ENCODE measurements at regions not wholly inside any gene's neighbourhood (a gene's known extent, or its start where the extent isn't known, plus 50 kb on each side); places are given as distances from the start of the nearest gene placed in this dataset.

DNA sequence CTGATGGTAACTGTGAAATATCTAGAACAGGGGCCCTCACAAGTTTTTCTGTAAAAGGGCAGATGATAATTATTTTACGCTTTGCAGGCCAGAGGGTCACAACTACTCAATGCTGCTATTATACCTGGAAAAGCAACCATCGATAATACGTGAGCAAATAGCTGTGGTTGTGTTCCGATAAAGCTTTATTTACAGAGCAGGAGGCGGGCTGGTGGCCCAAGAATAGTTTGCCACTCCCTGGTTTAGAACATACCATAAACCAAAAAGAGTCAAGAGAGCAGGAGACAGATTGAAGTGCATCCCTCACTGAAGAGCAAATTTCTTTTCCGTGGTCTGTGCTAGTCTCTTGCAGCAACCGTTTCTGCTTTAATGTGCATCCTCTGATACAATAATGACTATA is 77.9 kb upstream of the DYNLRB2 start:
- Histone ChIP-seq H3K27ac (replicated peaks; ENCODE audit: low read length) (no peak overlapping the region), H3K36me3 (replicated peaks in 1 of 2; ENCODE audit: control insufficient read depth in 2 of 2, insufficient read depth in 2 of 2, low read length in 2 of 2) (no peaks in the 10 kb centered on the region), H3K23ac (ENCODE audit: low read depth, low read length, poor library complexity) (no peak overlapping the region), H2BK15ac (ENCODE audit: low read length) (no peak overlapping the region), H3K4me2 (ENCODE audit: insufficient read depth, low read length, poor library complexity, severe bottlenecking) (no peak overlapping the region), H2BK120ac (ENCODE audit: low read depth, low read length) (no peak overlapping the region), H3K4me3 (ENCODE audit: low read length in 2 of 2) (no peak overlapping the region), H2AK5ac (ENCODE audit: low read depth, low read length) (no peak overlapping the region), H3K9ac (ENCODE audit: low read depth, low read length, poor library complexity) (no peak overlapping the region), H3K27me3 (ENCODE audit: control insufficient read depth in 3 of 3, insufficient read depth in 3 of 3, low read depth in 1 of 3, low read length in 3 of 3) (peaks cover 0 to 3% (median 0%) of the 10 kb centered on the region in 3 experiments), H3K9me3 (replicated peaks in 1 of 2; ENCODE audit: control insufficient read depth in 2 of 2, insufficient read depth in 1 of 2, low read depth in 1 of 2, low read length in 2 of 2) (no peaks in the 10 kb centered on the region), H2BK5ac (ENCODE audit: low read length) (no peak overlapping the region), H3K14ac (ENCODE audit: low read length) (no peak overlapping the region), H3K18ac (ENCODE audit: low read length) (no peak overlapping the region), H2BK12ac (ENCODE audit: low read length) (no peak overlapping the region), H3K4ac (ENCODE audit: low read length) (no peak overlapping the region), H3K79me1 (ENCODE audit: low read depth, low read length) (no peaks in the 10 kb centered on the region), H3K4me1 (ENCODE audit: control insufficient read depth in 2 of 2, insufficient read depth in 1 of 2, low read depth in 1 of 2, low read length in 2 of 2) (peaks cover 0 to 4% of the 10 kb centered on the region in 2 donors), H4K8ac (ENCODE audit: low read depth, low read length) (no peak overlapping the region), H2AFZ (ENCODE audit: low read length) (no peak overlapping the region), H4K91ac (ENCODE audit: low read depth, low read length, poor library complexity) (no peak overlapping the region)
- no CpG with 5 or more reads among the region's 7 CpGs for WGBS, 2 donors (ENCODE audit: extremely low coverage in 2 of 2, insufficient read length in 2 of 2, insufficient replicate concordance in 1 of 2)
- DNase-seq (ENCODE audit: low spot score): no peak

DNA sequence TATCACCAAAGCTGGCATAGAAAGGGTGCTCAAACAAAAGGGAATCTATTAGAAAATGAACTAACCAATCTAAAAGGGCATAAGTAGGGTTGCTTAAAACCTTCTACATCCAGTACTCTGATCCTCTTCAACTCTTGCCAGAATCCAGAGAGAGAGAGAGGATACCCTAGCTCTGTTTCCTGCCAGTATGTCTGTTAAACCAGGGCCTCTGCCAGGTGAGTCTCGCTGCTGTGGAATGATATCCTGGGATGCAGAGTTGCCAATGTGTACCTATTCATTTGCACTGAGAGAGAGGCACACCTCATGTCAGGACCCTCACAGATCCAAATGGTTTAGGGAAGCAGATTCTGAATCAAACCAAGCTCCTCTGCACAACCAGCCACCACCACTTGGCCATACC is 79.8 kb upstream of the DYNLRB2 start:
- Histone ChIP-seq H3K79me1 (ENCODE audit: low read depth, low read length) (no peaks in the 10 kb centered on the region), H4K91ac (ENCODE audit: low read depth, low read length, poor library complexity) (no peak overlapping the region), H2BK5ac (ENCODE audit: low read length) (no peak overlapping the region), H3K36me3 (replicated peaks in 1 of 2; ENCODE audit: control insufficient read depth in 2 of 2, insufficient read depth in 2 of 2, low read length in 2 of 2) (no peaks in the 10 kb centered on the region), H3K18ac (ENCODE audit: low read length) (no peak overlapping the region), H3K4ac (ENCODE audit: low read length) (no peak overlapping the region), H3K4me3 (ENCODE audit: low read length in 2 of 2) (no peak overlapping the region), H3K27ac (replicated peaks; ENCODE audit: low read length) (no peak overlapping the region), H3K14ac (ENCODE audit: low read length) (no peak overlapping the region), H3K23ac (ENCODE audit: low read depth, low read length, poor library complexity) (no peak overlapping the region), H2AFZ (ENCODE audit: low read length) (no peak overlapping the region), H3K4me1 (ENCODE audit: control insufficient read depth in 2 of 2, insufficient read depth in 1 of 2, low read depth in 1 of 2, low read length in 2 of 2) (peaks cover 0 to 2% of the 10 kb centered on the region in 2 donors), H2BK15ac (ENCODE audit: low read length) (no peak overlapping the region), H4K8ac (ENCODE audit: low read depth, low read length) (no peak overlapping the region), H3K4me2 (ENCODE audit: insufficient read depth, low read length, poor library complexity, severe bottlenecking) (no peak overlapping the region), H2BK120ac (ENCODE audit: low read depth, low read length) (no peak overlapping the region), H2BK12ac (ENCODE audit: low read length) (no peak overlapping the region), H3K27me3 (ENCODE audit: control insufficient read depth in 3 of 3, insufficient read depth in 3 of 3, low read depth in 1 of 3, low read length in 3 of 3) (peaks cover 0 to 3% (median 0%) of the 10 kb centered on the region in 3 experiments), H3K9me3 (replicated peaks in 1 of 2; ENCODE audit: control insufficient read depth in 2 of 2, insufficient read depth in 1 of 2, low read depth in 1 of 2, low read length in 2 of 2) (no peaks in the 10 kb centered on the region), H3K9ac (ENCODE audit: low read depth, low read length, poor library complexity) (no peak overlapping the region), H2AK5ac (ENCODE audit: low read depth, low read length) (no peak overlapping the region)
- no CpG with 5 or more reads among the region's 1 CpG for WGBS, 2 donors (ENCODE audit: extremely low coverage in 2 of 2, insufficient read length in 2 of 2, insufficient replicate concordance in 1 of 2)
- DNase-seq (ENCODE audit: low spot score): no peak

GRCh38 chr16:80459966-80460365 is 80.8 kb upstream of the DYNLRB2 start:
- H3K14ac ChIP-seq (ENCODE audit: low read length): no peak overlapping the region
- H2AK5ac ChIP-seq (ENCODE audit: low read depth, low read length): no peak overlapping the region
- no peak overlapping the region for H2BK12ac ChIP-seq (ENCODE audit: low read length)
- no peaks in the 10 kb centered on the region for H3K79me1 ChIP-seq (ENCODE audit: low read depth, low read length)
- no peaks in the 10 kb centered on the region for H3K4me1 ChIP-seq (ENCODE audit: control insufficient read depth in 2 of 2, insufficient read depth in 1 of 2, low read depth in 1 of 2, low read length in 2 of 2)
- H2BK15ac ChIP-seq (ENCODE audit: low read length): no peak overlapping the region
- H3K18ac ChIP-seq (ENCODE audit: low read length): no peak overlapping the region
- no peak overlapping the region for H2BK5ac ChIP-seq (ENCODE audit: low read length)
- no peak overlapping the region for H3K4me2 ChIP-seq (ENCODE audit: insufficient read depth, low read length, poor library complexity, severe bottlenecking)
- no peak overlapping the region for H3K23ac ChIP-seq (ENCODE audit: low read depth, low read length, poor library complexity)
- no peak overlapping the region for H3K4me3 ChIP-seq (ENCODE audit: low read length in 2 of 2)
- H3K4ac ChIP-seq (ENCODE audit: low read length): no peak overlapping the region
- no peak overlapping the region for H2AFZ ChIP-seq (ENCODE audit: low read length)
- no peak overlapping the region for H3K9ac ChIP-seq (ENCODE audit: low read depth, low read length, poor library complexity)
- no peaks in the 10 kb centered on the region for H3K36me3 ChIP-seq (replicated peaks in 1 of 2; ENCODE audit: control insufficient read depth in 2 of 2, insufficient read depth in 2 of 2, low read length in 2 of 2)
- H4K91ac ChIP-seq (ENCODE audit: low read depth, low read length, poor library complexity): no peak overlapping the region
- no peak overlapping the region for H3K27ac ChIP-seq (replicated peaks; ENCODE audit: low read length)
- H3K27me3 ChIP-seq (ENCODE audit: control insufficient read depth in 3 of 3, insufficient read depth in 3 of 3, low read depth in 1 of 3, low read length in 3 of 3): peaks cover 0 to 3% (median 0%) of the 10 kb centered on the region in 3 experiments
- no peak overlapping the region for H2BK120ac ChIP-seq (ENCODE audit: low read depth, low read length)
- no peak for DNase-seq (ENCODE audit: low spot score)
- no peak overlapping the region for H4K8ac ChIP-seq (ENCODE audit: low read depth, low read length)
- WGBS, 2 donors (ENCODE audit: extremely low coverage in 2 of 2, insufficient read length in 2 of 2, insufficient replicate concordance in 1 of 2): no CpG with 5 or more reads among the region's 5 CpGs
- no peaks in the 10 kb centered on the region for H3K9me3 ChIP-seq (replicated peaks in 1 of 2; ENCODE audit: control insufficient read depth in 2 of 2, insufficient read depth in 1 of 2, low read depth in 1 of 2, low read length in 2 of 2)

- no peak overlapping the region for H3K23ac ChIP-seq (ENCODE audit: low read depth, low read length, poor library complexity)
- no peak overlapping the region for H2BK120ac ChIP-seq (ENCODE audit: low read depth, low read length)
- no peak overlapping the region for H2BK5ac ChIP-seq (ENCODE audit: low read length)
- H3K27ac ChIP-seq (replicated peaks; ENCODE audit: low read length): no peak overlapping the region
- H3K14ac ChIP-seq (ENCODE audit: low read length): no peak overlapping the region
- no peak overlapping the region for H3K4ac ChIP-seq (ENCODE audit: low read length)
- no peaks in the 10 kb centered on the region for H3K79me1 ChIP-seq (ENCODE audit: low read depth, low read length)
- H3K18ac ChIP-seq (ENCODE audit: low read length): no peak overlapping the region
- H3K9me3 ChIP-seq (replicated peaks in 1 of 2; ENCODE audit: control insufficient read depth in 2 of 2, insufficient read depth in 1 of 2, low read depth in 1 of 2, low read length in 2 of 2): no peaks in the 10 kb centered on the region
- H2AFZ ChIP-seq (ENCODE audit: low read length): no peak overlapping the region
- H3K4me2 ChIP-seq (ENCODE audit: insufficient read depth, low read length, poor library complexity, severe bottlenecking): no peak overlapping the region
- H3K4me1 ChIP-seq (ENCODE audit: control insufficient read depth in 2 of 2, insufficient read depth in 1 of 2, low read depth in 1 of 2, low read length in 2 of 2): no peaks in the 10 kb centered on the region
- H4K8ac ChIP-seq (ENCODE audit: low read depth, low read length): no peak overlapping the region
- H2BK15ac ChIP-seq (ENCODE audit: low read length): no peak overlapping the region
- DNase-seq (ENCODE audit: low spot score): no peak
- no peak overlapping the region for H3K4me3 ChIP-seq (ENCODE audit: low read length in 2 of 2)
- WGBS, 2 donors (ENCODE audit: extremely low coverage in 2 of 2, insufficient read length in 2 of 2, insufficient replicate concordance in 1 of 2): no CpG with 5 or more reads among the region's 3 CpGs
- no peak overlapping the region for H3K9ac ChIP-seq (ENCODE audit: low read depth, low read length, poor library complexity)
- no peak overlapping the region for H4K91ac ChIP-seq (ENCODE audit: low read depth, low read length, poor library complexity)
- no peak overlapping the region for H2BK12ac ChIP-seq (ENCODE audit: low read length)
- no peaks in the 10 kb centered on the region for H3K36me3 ChIP-seq (replicated peaks in 1 of 2; ENCODE audit: control insufficient read depth in 2 of 2, insufficient read depth in 2 of 2, low read length in 2 of 2)
- H3K27me3 ChIP-seq (ENCODE audit: control insufficient read depth in 3 of 3, insufficient read depth in 3 of 3, low read depth in 1 of 3, low read length in 3 of 3): peaks cover 0 to 3% (median 0%) of the 10 kb centered on the region in 3 experiments
- H2AK5ac ChIP-seq (ENCODE audit: low read depth, low read length): no peak overlapping the region
These were observed 81.4 kb upstream of the DYNLRB2 start for GRCh38 chr16:80459331-80459777.

All from neuronal stem cell (in vitro differentiated cells).